ENCODE measurements at regions not wholly inside any gene's neighbourhood (a gene's known extent, or its start where the extent isn't known, plus 50 kb on each side); places are given as distances from the start of the nearest gene placed in this dataset.
A peak's percentile ranks its signal among the peaks of the same experiment; 100 is the strongest.

DNA sequence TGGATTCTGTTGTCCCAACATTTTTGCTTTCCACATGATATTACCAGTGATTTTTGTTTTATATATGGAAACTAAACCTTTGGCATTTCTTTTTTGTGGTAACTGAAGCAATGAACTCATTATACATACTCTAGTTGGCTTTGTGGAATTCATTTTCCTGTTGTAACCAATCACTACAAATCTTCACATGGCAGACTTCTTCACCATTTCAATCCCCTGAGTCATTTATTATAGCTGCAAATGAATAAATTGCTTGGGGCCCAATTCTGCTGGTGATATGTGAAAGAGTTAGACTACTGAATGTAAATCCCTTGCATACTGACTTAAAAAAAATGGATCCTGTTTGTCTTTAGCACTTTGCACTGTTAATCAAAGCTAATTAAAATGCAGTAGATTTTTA, 1709.6 kb upstream of the WWC1 start:
- TF ChIP-seq ISL1 (CRISPR knock-in tag; IDR thresholded peaks at IDR 0.05): peak; percentile 70
- no peak for TF ChIP-seq ZFP3 (CRISPR knock-in tag; IDR thresholded peaks at IDR 0.05)
- ATAC-seq: no peak

GRCh38 chr5:166582416-166582815, 1709.0 kb upstream of the WWC1 start:
- no peak for TF ChIP-seq ZNF70 (CRISPR knock-in tag; IDR thresholded peaks at IDR 0.05)
- TF ChIP-seq TOX (CRISPR knock-in tag; IDR thresholded peaks at IDR 0.05; ENCODE audit: borderline replicate concordance): no peak
- no peak for TF ChIP-seq ZFP30 (CRISPR knock-in tag; IDR thresholded peaks at IDR 0.05)
- no peak for TF ChIP-seq ESRRG (CRISPR knock-in tag; IDR thresholded peaks at IDR 0.05)
- no peak for TF ChIP-seq OSR1 (CRISPR knock-in tag; IDR thresholded peaks at IDR 0.05)
- no peak for TF ChIP-seq CSDC2 (CRISPR knock-in tag; IDR thresholded peaks at IDR 0.05)
- no peak for TF ChIP-seq SNAI2 (CRISPR knock-in tag; IDR thresholded peaks at IDR 0.05)
- TF ChIP-seq CSRNP3 (CRISPR knock-in tag; IDR thresholded peaks at IDR 0.05): no peak
- TF ChIP-seq TSHZ2 (CRISPR knock-in tag; IDR thresholded peaks at IDR 0.05): no peak
- no peak for TF ChIP-seq RARB (CRISPR knock-in tag; IDR thresholded peaks at IDR 0.05)
- TF ChIP-seq GLIS3 (CRISPR knock-in tag; IDR thresholded peaks at IDR 0.05): no peak
- TF ChIP-seq ZNF8 (CRISPR knock-in tag; IDR thresholded peaks at IDR 0.05): no peak
- TF ChIP-seq ZC3H10 (CRISPR knock-in tag; IDR thresholded peaks at IDR 0.05): no peak
- TF ChIP-seq BACH2 (CRISPR knock-in tag; IDR thresholded peaks at IDR 0.05; ENCODE audit: borderline replicate concordance): no peak
- no peak for TF ChIP-seq ISL1 (CRISPR knock-in tag; IDR thresholded peaks at IDR 0.05)
- TF ChIP-seq ZNF565 (CRISPR knock-in tag; conservative IDR thresholded peaks at IDR 0.05; ENCODE audit: low read depth): no peak
- no peak for TF ChIP-seq ARNTL (CRISPR knock-in tag; IDR thresholded peaks at IDR 0.05; ENCODE audit: borderline replicate concordance, low read depth)
- ATAC-seq: no peak

DNA sequence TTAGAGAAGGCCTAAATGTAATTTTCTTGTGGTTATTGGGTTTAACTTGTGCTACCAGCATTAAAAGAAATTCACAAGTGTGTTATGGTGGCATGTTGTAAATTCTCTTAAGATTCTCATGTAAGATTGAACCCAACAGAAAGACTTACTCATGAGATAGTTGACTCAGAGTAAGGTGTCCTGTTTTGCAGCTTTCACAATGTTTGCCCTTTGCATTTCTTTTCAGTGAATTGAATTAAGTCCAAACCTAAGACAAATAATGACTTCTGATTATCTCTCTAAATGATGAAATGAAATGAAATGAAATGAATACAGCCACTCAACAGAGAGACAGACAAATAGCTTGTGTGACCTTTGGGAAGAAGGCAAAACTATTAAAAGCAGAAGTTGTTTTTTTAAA, 1696.9 kb upstream of the WWC1 start:
- TF ChIP-seq TOX (CRISPR knock-in tag; IDR thresholded peaks at IDR 0.05; ENCODE audit: borderline replicate concordance): no peak
- no peak for TF ChIP-seq OSR1 (CRISPR knock-in tag; IDR thresholded peaks at IDR 0.05)
- no peak for TF ChIP-seq ISL1 (CRISPR knock-in tag; IDR thresholded peaks at IDR 0.05)
- TF ChIP-seq CSDC2 (CRISPR knock-in tag; IDR thresholded peaks at IDR 0.05): no peak
- TF ChIP-seq TCF4 (CRISPR knock-in tag; IDR thresholded peaks at IDR 0.05; ENCODE audit: borderline replicate concordance): no peak
- no peak for ATAC-seq

- ATAC-seq: no peak
- TF ChIP-seq TCF4 (CRISPR knock-in tag; IDR thresholded peaks at IDR 0.05; ENCODE audit: borderline replicate concordance) (no peak), CSRNP3 (CRISPR knock-in tag; IDR thresholded peaks at IDR 0.05) (no peak), SNAI2 (CRISPR knock-in tag; IDR thresholded peaks at IDR 0.05) (no peak), RARB (CRISPR knock-in tag; IDR thresholded peaks at IDR 0.05) (no peak), ARNTL (CRISPR knock-in tag; IDR thresholded peaks at IDR 0.05; ENCODE audit: borderline replicate concordance, low read depth) (no peak), PPARA (CRISPR knock-in tag; IDR thresholded peaks at IDR 0.05; ENCODE audit: borderline replicate concordance) (no peak), OSR1 (CRISPR knock-in tag; IDR thresholded peaks at IDR 0.05) (no peak), ZNF565 (CRISPR knock-in tag; conservative IDR thresholded peaks at IDR 0.05; ENCODE audit: low read depth) (no peak), ZFP3 (CRISPR knock-in tag; IDR thresholded peaks at IDR 0.05) (no peak), POU6F1 (CRISPR knock-in tag; IDR thresholded peaks at IDR 0.05; ENCODE audit: borderline replicate concordance, low read depth) (no peak), TSHZ2 (CRISPR knock-in tag; IDR thresholded peaks at IDR 0.05) (no peak), ZC3H10 (CRISPR knock-in tag; IDR thresholded peaks at IDR 0.05) (no peak), TOX (CRISPR knock-in tag; IDR thresholded peaks at IDR 0.05; ENCODE audit: borderline replicate concordance) (no peak), ISL1 (CRISPR knock-in tag; IDR thresholded peaks at IDR 0.05) (no peak), ZFP30 (CRISPR knock-in tag; IDR thresholded peaks at IDR 0.05) (no peak), ZNF8 (CRISPR knock-in tag; IDR thresholded peaks at IDR 0.05) (no peak), GLIS3 (CRISPR knock-in tag; IDR thresholded peaks at IDR 0.05) (no peak), CSDC2 (CRISPR knock-in tag; IDR thresholded peaks at IDR 0.05) (no peak)
- TF ChIP-seq, protein P1, sequence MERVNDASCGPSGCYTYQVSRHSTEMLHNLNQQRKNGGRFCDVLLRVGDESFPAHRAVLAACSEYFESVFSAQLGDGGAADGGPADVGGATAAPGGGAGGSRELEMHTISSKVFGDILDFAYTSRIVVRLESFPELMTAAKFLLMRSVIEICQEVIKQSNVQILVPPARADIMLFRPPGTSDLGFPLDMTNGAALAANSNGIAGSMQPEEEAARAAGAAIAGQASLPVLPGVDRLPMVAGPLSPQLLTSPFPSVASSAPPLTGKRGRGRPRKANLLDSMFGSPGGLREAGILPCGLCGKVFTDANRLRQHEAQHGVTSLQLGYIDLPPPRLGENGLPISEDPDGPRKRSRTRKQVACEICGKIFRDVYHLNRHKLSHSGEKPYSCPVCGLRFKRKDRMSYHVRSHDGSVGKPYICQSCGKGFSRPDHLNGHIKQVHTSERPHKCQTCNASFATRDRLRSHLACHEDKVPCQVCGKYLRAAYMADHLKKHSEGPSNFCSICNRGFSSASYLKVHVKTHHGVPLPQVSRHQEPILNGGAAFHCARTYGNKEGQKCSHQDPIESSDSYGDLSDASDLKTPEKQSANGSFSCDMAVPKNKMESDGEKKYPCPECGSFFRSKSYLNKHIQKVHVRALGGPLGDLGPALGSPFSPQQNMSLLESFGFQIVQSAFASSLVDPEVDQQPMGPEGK (CRISPR knock-in tag; IDR thresholded peaks at IDR 0.05; ENCODE audit: borderline replicate concordance): no peak
Measured at GRCh38 chr5:166595274-166595951, 1696.0 kb upstream of the WWC1 start.

Data from SK-N-SH treated with all-trans-retinoic acid at 6 μM for 48 hours (cell line).